PFSK-1 (cell line): ENCODE measurements at regions not wholly inside any gene's neighbourhood (a gene's known extent, or its start where the extent isn't known, plus 50 kb on each side); places are given as distances from the start of the nearest gene placed in this dataset.

Source experiments
- FOXP2 ChIP-seq: optimal IDR thresholded peaks from 2 replicates; pipeline ENCODE3; 2011; ENCODE audit warnings: borderline replicate concordance, control low read depth, inconsistent platforms; ENCODE audit not compliant: insufficient read depth; ENCODE audit errors: extremely low read length, extremely low read depth
- POLR2AphosphoS5 ChIP-seq: IDR thresholded peaks from 2 replicates; pipeline ENCODE4 v1.6.1; 2012; ENCODE audit warnings: low read depth, mild to moderate bottlenecking, control low read depth, low read length, moderate library complexity
- REST ChIP-seq, 2 experiments: IDR thresholded peaks; 2 replicates each; pipeline versions ENCODE4 v1.6.1 to v1.8.0; 2011 to 2012; ENCODE audit warnings: low read depth in 2 of 2, low read length in 2 of 2, control low read depth in 1 of 2, inconsistent platforms in 1 of 2, mild to moderate bottlenecking in 1 of 2, moderate library complexity in 1 of 2; ENCODE audit not compliant: insufficient read depth in 1 of 2
- SIN3A ChIP-seq: IDR thresholded peaks from 2 replicates; pipeline ENCODE4 v1.6.1; 2012; ENCODE audit warnings: mild to moderate bottlenecking, low read length, moderate library complexity, borderline replicate concordance; ENCODE audit not compliant: insufficient read depth
- TAF1 ChIP-seq: IDR thresholded peaks from 2 replicates; pipeline ENCODE4 v1.6.1; 2012; ENCODE audit warnings: low read length, control low read depth, borderline replicate concordance; ENCODE audit not compliant: insufficient read depth

- TF ChIP-seq REST (IDR thresholded peaks at IDR 0.05; ENCODE audit: insufficient read depth in 1 of 2, low read depth in 2 of 2, low read length in 2 of 2) = no peak
- no peak for TF ChIP-seq POLR2AphosphoS5
- no peak for TF ChIP-seq TAF1
- no peak for TF ChIP-seq FOXP2
- no peak for TF ChIP-seq SIN3A
These were observed 950.0 kb upstream of the MIR17HG start for GRCh38 chr13:90397503-90397902.
